GM19395 (cell line): ENCODE measurements at regions not wholly inside any gene's neighbourhood (a gene's known extent, or its start where the extent isn't known, plus 50 kb on each side); places are given as distances from the start of the nearest gene placed in this dataset.

Experiments
- ATAC-seq: cut with Tn5 transposase; IDR thresholded peaks from one replicate; pipeline ENCODE4 v1.9.1; 2021; ENCODE audit warnings: mild to moderate bottlenecking, moderate library complexity; ENCODE audit not compliant: unreplicated experiment

DNA sequence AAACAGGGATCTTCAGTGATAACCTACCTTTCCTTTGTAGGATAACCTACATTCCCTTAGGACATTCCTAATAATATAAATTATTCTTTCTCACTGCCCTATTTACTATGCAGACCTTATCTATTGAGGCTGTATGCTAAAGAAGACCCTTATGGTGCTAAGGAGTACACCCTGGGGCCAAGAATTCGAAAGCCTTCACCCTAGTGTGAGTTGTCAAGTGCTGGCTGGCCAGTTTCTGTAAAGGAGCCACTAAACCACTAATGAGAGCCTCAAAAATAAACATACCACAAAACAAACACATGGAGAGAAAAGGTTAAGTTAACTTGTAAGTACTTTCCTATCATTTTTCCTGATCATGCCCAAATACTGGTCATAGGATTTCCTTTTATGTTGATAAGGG is 315.0 kb upstream of the CAMK1G start:
- no peak for ATAC-seq

DNA sequence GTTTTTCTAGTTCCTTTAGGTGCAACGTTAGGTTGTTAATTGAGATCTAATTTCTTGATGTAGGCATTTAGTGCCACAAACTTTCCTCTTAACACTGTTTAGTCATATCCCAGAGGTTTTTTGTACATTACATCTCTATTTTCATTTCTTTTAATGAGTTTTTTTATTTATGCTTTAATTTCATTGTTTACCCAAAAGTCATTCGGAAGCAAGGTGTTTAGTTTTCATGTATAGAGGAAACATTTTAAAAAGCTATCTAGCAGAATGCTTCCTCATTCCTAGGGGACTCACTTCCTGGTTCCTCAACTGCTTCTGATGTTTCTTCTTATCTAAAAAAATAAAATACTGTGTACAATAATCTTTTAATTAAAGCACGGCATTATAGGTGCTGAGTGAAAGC is 307.2 kb upstream of the CAMK1G start:
- ATAC-seq, result no peak

DNA sequence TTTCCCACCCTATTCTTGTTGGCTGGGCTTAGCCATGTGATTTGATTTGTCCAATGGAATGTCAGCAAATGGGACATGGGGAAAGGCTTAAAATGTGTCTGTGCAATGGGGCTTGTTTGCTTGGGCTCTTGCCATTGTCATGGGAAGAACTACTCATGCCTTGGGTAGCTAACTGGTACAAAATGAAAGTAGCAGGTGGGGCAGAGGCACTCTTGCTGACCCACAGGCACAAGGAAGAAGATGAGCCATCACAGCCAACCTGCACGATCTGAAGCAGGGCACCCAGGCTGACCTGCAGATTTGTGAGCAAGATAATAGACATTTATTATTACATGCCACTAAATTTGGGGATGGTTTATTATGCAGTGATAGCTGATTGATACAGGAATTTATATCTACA is 305.9 kb upstream of the CAMK1G start:
- ATAC-seq, result no peak

DNA sequence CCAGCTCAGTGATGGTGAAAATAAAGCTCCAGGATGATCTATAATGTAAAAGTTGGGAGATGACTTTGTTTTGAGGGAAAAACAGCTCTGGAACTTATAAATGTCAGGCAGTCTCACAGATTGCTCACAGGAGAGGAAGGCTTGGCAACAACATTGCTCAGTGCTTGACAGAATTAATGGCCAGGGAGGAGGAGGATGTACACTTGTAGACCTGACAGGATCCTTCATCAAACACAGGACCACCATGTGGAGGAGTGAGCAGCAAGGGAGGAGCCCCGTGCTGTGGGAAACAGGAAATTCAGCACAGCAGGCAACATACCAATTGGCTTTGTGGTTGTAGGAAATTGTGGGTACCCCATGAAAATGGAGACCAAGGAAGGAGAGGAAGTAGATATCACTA is 291.8 kb upstream of the CAMK1G start:
- ATAC-seq, result no peak

DNA sequence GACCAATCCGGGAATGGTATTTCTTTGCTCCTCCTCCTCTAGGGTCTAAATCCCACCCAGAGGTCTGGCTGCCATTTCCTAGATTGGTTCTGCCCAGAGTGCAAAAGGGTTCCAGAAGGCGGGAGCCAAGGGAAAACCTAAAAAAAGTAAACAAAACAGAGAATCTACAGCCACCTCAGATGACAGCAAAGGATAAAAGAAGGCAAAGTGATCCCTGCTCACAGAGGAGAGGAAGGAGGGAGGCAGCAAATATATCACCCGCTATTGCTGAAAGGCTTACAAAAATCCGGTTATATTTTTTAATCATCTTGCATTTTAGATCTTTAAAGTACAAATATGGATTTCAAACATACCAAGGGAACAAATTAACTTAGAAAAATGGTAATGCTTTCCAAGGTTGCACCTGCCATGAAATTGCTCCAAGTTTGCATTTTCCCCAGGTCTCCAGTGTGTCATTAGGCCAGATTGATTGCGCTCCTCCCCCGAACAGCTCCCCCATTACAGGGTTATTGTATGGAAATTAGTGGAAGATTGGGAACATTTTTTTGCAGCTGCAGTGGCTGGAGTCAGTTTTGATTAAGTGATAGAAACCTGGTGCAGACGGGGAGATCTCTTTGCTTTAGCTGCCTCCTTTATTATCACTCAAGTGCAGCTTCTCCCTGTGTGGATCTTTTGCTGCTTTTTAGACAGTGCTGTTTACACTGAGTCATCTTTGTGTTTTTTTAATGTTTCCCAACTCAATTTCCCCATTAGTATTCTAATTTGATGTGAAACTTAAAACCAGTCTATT is 280.5 kb upstream of the CAMK1G start:
- ATAC-seq, result no peak

GRCh38 chr1:209304166-209304565 is 279.3 kb upstream of the CAMK1G start:
- ATAC-seq, result no peak

- no peak for ATAC-seq
Measured at GRCh38 chr1:209305221-209305954, 278.1 kb upstream of the CAMK1G start.

- ATAC-seq, result no peak
Measured at GRCh38 chr1:209307846-209308245, 275.7 kb upstream of the CAMK1G start.

- ATAC-seq, result no peak
Measured at GRCh38 chr1:209309198-209309597, 274.3 kb upstream of the CAMK1G start.

- no peak for ATAC-seq
Measured at GRCh38 chr1:209311770-209312169, 271.7 kb upstream of the CAMK1G start.

GRCh38 chr1:209316929-209317328 is 266.6 kb upstream of the CAMK1G start:
- no peak for ATAC-seq

GRCh38 chr1:209318181-209319056 is 265.1 kb upstream of the CAMK1G start:
- no peak for ATAC-seq

- ATAC-seq, result no peak
Measured at GRCh38 chr1:209319057-209319432, 264.5 kb upstream of the CAMK1G start.

DNA sequence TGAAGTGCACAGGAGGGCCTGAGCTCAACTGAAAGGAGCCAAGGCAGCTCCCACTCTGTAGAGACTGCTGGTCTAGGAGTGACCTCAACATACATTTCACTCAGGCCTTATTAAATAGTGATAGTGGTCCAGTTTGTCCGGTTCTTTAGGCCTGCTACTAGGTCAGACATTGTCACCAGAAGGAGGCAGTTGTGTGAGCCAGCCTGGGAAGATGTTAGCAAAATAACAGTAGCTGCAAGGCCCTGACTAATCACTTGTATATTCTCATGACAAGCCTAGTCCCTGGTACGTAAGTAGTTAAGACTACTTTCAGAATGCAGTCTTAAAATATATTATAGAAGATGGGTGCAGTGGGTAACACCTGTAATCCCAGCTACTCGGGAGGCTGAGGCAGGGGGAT is 264.0 kb upstream of the CAMK1G start:
- ATAC-seq, result no peak

GRCh38 chr1:209323743-209324142 is 259.8 kb upstream of the CAMK1G start:
- ATAC-seq, result no peak

GRCh38 chr1:209324901-209325871 is 258.3 kb upstream of the CAMK1G start:
- ATAC-seq, result no peak

DNA sequence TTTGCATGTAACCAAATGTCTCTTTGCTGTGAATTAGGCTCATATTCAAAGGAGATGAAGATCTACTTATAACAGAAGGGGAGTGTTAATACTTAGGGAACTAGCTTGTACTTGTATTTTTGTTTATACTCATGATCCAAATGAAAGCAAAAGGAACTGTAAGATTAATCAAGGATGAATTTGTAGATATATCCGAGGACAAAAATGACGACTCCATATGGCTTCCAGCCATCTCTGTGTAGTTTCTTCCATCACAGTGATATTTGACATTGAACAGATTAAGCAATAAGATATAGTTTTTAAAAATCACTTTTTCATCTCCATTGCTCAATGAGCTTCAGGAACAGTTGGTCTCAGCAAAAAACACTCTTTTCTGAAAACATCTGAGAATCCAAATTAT is 257.4 kb upstream of the CAMK1G start:
- ATAC-seq, result no peak

- no peak for ATAC-seq
Measured at GRCh38 chr1:209326831-209327230, 256.7 kb upstream of the CAMK1G start.

GRCh38 chr1:209328196-209328595 is 255.3 kb upstream of the CAMK1G start:
- no peak for ATAC-seq

DNA sequence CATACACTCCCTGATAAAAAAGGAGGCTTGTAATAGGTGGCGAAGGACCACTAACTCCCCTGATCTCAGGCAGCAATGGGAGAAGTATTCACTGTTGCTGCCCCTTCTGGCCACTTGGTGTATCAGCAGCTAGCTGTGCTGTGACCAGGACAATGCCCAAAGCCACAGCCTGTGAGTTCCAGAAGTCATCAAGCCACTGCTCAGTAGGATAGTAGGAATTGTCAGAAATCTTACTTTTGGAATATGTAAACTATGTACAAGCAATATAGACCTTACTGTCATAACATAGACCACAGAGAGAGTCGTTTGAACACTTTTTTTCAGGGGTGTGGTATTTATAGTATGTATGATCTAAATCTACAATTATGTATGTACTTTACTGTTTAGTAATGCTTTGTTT is 248.3 kb upstream of the CAMK1G start:
- ATAC-seq, result peak; percentile 94
